M059J (cell line): ENCODE measurements at regions not wholly inside any gene's neighbourhood (a gene's known extent, or its start where the extent isn't known, plus 50 kb on each side); places are given as distances from the start of the nearest gene placed in this dataset.
"Not testable (repeated sequence)": the region's sequence is repeated elsewhere in the genome, so short reads cannot be mapped to it uniquely, and the experiment has no call there.

Experiments used
- DNase-seq: peaks from one replicate; pipeline ENCODE4 v3.0.0-alpha.2; 2012; ENCODE audit warnings: low read depth

GRCh38 chrX:3842822-3843521 is 129.5 kb upstream of the PRKX start:
- DNase-seq: not testable (repeated sequence)

- DNase-seq: not testable (repeated sequence)
Measured at GRCh38 chrX:3838754-3839153, 125.3 kb upstream of the PRKX start.

GRCh38 chrX:3837958-3838643 is 124.7 kb upstream of the PRKX start:
- not testable (repeated sequence) for DNase-seq

- DNase-seq: not testable (repeated sequence)
Measured at GRCh38 chrX:3837211-3837610, 123.8 kb upstream of the PRKX start.

DNA sequence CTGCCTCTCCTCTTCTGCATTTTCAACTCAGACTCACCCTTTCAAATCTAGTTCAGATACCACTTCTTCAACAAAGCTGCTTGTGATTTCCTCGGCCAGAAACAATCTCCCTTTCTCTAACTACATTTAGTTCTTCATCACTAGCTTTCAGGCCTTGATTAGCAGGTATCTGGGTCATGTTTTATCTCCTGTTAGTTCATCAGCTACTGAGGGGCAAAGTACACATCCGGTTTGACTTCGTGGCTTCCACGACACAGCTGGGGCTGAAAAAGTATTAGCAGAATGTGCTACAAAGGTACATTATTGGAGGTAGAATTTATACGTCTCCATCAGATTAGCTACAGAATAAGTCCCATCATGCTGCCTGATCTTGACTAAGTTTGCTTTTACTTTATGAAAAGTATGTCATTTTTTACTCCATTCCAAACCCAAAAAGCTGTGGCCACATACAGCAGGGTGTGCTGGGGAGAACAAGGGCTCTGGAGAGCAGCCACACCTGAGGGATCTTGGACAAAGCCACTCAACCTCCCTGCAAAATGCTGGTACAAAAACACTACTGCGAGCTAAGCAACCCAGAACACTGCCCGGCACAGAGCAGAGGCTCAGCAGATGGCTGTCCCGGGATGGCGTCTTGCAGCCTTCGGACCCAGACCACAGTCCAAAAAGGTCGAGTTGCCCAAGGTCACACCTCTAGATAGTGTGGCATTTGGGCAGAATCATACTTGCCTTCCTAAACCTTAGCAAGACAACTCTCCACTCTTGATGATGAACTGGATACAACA is 120.5 kb upstream of the PRKX start:
- DNase-seq: not testable (repeated sequence)

DNA sequence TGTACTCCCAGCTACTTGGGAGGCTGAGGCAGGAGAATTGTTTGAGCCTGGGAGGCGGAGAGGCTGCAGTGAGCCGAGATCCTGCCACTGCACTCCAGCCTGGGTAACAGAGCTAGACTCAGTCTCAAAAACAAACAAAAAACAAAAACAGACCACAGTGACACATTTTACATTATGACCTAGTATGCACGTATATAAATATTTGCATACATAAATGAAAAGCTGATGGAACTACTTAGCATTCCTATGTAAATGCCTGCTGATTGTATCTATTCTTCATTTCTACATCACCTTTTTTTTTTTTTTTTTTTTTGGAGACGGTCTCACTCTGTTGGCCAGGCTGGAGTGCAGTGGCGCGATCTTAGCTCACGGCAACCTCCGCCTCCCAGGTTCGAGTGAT is 116.6 kb upstream of the PRKX start:
- not testable (repeated sequence) for DNase-seq

GRCh38 chrX:3829041-3829531 is 115.6 kb upstream of the PRKX start:
- not testable (repeated sequence) for DNase-seq

GRCh38 chrX:3828378-3829040 is 115.1 kb upstream of the PRKX start:
- not testable (repeated sequence) for DNase-seq

DNA sequence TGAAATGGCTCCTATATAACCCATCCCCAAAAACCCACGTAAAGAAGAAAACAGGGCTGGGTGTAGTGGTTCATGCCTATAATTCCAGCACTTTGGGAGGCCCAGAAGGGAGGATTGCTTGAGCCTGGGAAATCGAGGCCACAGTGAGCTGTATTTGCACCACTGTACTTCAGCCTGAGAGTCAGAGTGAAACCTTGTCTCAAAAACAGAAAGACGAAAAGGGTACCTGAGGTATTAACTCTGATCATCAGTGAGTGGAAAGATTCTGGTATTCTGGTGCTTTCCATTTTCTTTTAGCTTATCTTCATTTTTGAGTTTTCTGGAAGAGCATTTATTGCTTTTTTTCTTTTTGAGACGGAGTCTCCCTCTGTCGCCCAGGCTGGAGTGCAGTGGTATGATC is 110.6 kb upstream of the PRKX start:
- not testable (repeated sequence) for DNase-seq

DNA sequence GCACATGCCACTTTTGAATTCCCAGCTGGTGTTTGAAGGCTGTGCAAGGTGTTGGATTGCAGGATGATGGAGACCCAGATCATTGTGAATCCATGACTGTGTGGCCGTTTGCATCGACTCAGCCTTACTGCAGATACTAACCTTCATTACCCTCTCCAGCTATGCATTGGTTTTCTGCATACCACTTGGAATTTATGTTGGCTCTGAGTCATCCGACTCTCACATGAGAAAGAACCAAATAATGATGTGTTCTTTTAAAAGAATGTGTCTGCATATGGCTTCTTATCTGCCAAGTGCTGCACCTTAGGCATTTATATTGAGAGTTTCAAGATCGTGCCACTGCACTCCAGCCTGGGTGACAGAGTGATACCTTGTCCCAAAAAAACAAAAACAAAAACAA is 106.7 kb upstream of the PRKX start:
- DNase-seq: peak; percentile 70

DNA sequence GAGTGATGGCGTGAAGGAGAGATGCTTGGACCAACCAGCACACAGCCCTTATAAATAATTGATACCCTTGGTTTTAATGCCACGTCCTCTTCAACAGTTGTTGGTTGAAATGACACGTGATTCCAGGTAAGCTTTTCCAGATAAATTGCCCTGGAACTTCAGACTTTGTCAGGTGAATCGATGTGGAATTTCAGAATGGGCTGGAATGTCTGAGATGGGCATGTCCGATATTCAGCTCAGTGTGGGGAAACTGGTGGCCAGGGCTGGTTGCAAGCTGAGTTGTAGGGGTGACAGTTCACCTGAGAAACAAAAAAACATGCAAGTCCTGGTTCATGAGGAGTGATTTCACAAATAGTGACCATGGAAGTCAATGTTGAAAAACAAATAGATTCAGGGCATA is 104.0 kb upstream of the PRKX start:
- DNase-seq: not testable (repeated sequence)

DNA sequence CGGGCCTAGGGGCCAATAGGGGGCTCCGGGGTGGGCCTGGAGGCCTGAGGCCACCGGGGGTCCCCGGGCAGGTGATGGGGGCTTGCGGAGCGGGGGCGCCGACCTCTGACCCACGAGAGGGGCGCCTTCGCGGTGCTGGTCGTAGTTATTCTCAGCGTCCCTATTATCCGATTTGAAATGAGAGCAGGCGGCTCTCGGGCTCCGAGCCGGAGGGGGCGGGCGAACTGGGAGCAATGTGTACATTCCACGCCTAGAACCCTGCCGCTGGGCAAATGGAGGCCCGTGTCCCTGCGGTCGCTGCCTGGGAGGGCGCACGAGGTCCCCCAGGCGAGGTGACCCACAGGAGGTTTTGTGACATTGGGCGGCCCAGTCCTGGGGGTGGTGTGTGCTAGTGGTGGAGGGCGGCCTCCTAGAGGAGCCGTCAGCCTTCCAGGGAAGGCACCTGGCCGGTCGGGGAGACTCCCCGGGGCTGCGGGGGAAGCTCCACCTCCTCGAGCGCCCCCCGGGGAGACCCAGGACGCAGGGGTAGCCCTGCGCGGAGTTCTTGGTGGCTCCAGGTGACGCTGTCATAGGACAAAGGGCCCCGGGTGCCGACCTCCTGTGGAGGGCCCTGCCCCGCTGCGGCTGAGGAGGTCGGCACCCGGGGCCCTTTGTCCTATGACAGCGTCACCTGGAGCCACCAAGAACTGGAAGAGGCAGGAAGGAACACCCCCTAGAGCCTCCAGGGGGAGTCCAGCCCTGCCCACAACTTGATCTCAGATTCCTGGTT is 102.6 kb upstream of the PRKX start:
- DNase-seq: peak; percentile 67

DNA sequence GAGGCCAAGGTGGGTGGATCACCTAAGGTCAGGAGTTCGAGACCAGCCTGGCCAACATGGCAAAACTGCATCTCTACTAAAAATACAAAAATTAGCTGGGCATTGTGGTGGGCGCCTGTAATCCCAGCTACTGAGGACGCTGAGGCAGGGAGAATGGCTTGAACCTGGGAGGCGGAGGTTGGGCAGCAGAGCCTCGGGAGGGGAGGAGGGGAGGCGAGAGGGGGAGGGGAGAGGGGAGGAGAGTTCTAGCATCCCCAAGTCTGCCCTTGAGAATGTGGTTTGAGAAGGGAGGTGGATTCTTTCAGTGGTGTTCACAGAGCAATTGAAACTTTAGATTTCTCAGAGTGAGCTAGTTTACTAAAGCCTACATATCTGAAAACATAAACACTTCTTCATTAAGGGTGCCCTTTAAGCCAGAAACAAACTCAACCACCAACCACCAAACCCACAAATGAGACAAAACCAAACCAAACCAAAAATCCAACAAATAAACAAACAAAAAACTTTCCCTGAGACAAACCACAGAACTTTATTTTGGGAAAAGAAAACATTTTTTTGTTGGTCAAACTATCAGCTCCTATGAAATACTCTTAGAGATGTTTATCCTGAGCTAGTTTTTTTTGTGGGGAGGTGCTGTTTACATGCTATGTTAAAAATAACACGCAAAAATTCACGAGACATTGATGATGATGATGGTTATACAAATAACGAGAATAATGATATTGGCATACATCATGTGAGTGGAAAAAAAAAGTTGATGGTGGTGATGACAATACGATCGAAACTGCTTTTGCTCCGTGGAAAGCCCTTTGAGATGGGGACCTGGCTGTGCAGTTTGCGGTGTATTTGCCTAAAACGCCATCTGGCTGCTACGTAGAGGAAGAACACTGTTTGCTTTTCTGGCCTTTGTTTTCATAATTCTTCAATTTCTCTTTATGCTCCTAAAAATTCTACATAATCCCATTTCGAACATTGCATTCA is 98.2 kb upstream of the PRKX start:
- peak; percentile 38 for DNase-seq

DNA sequence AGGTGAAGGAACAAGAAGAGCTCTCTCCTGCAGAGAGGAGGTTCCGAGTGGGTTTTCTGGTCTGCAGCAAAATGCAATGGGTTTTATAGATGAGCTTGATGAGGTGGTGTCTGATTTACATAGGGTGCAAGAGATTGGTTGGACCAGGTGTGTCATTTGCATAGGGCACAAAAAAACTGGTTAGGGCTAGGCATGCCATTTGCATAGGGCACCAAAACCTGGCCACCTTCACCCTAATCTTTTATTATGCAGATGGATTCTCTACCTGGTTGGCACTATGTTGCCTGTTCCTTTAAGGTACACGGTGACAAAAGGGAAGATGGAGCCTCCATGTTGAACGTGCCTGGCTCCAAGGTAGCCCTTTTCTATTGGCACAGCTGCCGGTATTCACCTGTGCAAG is 94.5 kb upstream of the PRKX start:
- DNase-seq: no peak

- no peak for DNase-seq
Measured at GRCh38 chrX:3806630-3807029, 93.2 kb upstream of the PRKX start.

GRCh38 chrX:3803713-3804112 is 90.3 kb upstream of the PRKX start:
- DNase-seq: no peak

- no peak for DNase-seq
Measured at GRCh38 chrX:3803305-3803704, 89.9 kb upstream of the PRKX start.

GRCh38 chrX:3795411-3795810 is 82.0 kb upstream of the PRKX start:
- not testable (repeated sequence) for DNase-seq

GRCh38 chrX:3791449-3791848 is 78.0 kb upstream of the PRKX start:
- DNase-seq: no peak
